GM21576 (cell line): ENCODE measurements at regions not wholly inside any gene's neighbourhood (a gene's known extent, or its start where the extent isn't known, plus 50 kb on each side); places are given as distances from the start of the nearest gene placed in this dataset.
"Not testable (repeated sequence)": the region's sequence is repeated elsewhere in the genome, so short reads cannot be mapped to it uniquely, and the experiment has no call there.

Source experiments
- ATAC-seq: cut with Tn5 transposase; IDR thresholded peaks from one replicate; pipeline ENCODE4 v1.9.1; 2021; ENCODE audit warnings: mild to moderate bottlenecking, moderate library complexity; ENCODE audit not compliant: unreplicated experiment

DNA sequence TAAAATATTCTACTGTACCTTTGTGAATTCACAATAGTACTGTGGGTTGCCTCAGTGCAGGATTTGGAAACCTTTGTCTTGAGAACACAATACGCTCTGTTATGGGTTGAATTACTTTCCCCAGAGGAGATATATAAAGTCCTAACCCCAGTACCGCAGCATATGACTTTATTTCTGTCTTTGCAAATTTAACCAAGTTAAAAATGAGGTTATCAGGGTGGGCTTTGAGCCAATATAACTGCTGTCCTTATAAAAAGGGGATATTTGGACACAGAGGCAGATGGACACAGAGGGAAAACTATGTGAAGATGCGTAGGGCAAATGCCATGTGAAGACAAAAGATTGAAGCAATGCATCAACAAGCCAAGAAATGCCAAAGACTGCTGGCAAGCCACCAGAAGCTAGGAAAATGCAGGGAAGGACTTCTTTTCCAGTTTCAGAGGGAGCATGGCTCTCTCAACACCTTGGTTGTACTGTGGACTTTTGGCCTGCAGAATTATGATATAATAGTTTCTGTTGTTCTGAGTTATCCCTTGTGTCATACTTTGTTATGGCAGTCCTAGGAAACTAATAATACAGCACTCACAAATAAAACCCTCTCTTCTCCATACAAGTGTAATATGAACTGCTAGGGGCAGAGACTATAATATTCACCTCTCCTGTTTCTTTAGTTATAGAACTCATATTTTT, 292.6 kb upstream of the SPTLC3 start:
- ATAC-seq = no peak

DNA sequence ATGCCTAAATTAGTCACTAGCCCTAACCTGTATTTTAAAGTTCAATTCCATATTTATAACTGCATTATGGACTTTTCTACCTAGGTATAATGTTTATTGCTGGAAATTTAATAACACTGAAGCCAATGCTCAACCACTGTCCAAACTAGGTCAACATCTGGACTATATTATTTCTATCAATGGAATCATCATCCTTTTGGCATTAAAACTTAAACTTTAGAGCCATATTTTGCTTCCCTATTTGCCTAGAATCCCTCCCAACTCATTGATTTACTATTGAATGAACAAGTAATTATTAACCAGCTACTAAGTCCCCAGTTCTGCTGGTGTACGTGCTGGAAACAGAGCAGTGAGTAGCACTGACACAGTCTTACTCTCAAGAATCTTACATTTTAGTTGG, 291.7 kb upstream of the SPTLC3 start:
- no peak for ATAC-seq

DNA sequence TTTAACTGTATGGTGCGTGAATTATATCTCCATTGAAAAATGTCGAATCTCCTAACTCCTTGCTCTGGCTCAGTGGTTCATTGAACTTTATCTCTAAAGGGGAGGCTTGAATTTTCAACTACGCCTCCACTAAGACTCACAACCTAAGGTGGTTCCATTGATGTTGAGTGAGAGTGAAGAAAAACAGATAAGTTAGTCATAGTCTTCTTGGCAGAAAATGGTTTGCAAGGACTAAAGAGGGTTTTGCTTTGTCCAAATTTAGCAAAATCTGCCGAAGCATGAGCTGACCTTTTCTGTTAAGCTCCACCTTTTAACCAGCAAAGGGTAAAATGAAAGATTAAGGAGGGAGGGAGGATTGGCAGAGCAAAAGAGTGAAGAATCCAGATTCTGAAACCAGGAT, 290.2 kb upstream of the SPTLC3 start:
- no peak for ATAC-seq

DNA sequence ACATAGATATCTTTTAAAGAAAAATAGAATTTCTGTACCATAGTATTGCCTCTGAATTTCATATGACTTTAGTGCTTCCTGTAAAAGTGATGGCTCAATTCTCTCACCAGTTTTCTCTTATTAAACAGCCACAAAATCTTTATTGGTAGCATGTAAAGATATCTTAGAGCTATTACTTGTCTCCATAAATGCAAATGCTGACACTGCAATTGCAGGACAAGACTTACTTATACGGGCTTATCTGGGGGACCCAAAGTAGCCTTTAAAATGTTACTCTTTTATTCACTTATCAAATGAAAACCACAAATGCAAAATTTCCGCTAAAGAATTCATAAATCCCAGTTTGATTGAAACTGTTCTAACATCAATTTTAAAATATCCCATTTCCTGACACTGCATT, 287.1 kb upstream of the SPTLC3 start:
- no peak for ATAC-seq

DNA sequence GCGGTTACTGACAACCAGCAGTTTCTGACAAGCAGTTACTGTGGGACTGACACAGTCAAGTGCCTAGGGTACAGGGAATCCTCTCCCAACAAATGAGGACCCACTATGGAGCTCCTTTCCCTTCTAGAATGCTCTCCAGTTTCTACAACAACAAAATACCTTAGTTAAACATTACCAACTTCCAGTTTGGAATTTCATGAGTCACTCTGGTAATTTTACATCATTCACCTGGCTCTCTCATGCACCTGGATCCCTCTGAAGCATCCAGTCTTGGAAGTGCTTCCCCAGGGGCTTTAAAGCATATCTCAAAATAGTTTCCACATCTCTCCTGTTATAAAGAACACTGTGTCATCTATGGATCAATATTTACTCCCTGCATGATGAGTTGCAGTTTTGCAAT, 286.7 kb upstream of the SPTLC3 start:
- ATAC-seq = no peak

- no peak for ATAC-seq
These were observed 285.0 kb upstream of the SPTLC3 start for GRCh38 chr20:12723811-12724210.

GRCh38 chr20:12728782-12729181, 280.0 kb upstream of the SPTLC3 start:
- ATAC-seq = no peak

GRCh38 chr20:12729326-12729725, 279.4 kb upstream of the SPTLC3 start:
- ATAC-seq = no peak

DNA sequence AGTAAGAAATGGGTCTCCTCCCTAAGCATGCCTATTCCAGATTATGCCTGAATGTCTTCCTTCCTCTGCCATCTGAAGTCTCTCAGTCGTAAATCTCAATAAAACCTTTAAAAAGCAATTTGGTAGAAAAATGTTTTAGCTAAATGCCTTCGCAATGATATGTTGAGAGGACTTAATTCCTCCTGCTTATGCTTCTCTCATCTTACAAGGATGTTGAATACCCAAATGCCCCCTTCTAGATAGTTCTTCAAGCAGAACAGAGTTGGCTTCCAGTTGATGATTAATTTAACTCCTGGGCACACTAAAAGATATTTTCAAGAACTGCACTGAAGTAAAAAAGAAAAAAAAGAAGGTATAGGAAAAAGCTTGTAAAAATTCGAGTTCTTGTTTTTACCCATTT, 275.0 kb upstream of the SPTLC3 start:
- ATAC-seq = no peak

DNA sequence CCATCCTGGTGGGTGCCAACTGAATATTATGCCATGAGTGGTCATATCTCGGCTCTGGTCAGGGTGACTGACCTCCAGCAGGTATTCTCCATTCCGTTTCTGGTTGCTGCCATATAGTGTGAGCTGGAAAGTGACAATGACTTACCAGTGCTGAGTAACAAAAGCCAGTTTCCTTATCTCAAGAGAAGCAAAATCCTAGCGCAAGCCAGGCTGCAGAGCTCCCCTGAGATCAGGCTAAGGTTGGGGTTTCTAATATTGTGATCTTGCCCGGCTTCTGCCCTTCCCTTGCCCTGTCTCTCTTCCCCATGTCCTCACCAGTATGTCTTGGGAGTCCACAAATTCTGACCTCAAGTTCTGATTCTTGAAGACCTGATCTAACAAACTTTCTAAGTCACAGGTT, 271.3 kb upstream of the SPTLC3 start:
- ATAC-seq = no peak

DNA sequence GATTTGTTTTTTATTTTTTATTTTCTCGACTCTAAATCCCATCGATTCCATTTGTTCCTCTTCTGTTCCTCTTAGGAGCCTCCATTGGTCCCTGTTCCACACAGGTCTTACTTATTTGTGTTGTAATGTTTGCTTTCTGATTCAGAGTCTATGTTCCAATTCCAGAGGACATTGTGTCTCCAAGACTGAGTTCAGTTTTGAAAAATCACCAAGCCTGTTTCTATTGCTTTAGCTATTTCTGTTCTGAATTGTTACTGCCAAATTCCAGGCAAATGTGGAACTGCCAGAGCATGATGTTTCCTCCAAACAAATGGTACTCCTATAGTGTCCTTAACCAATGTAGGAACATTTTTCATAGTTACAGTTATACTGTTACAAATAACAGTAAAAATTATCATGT, 270.9 kb upstream of the SPTLC3 start:
- no peak for ATAC-seq

DNA sequence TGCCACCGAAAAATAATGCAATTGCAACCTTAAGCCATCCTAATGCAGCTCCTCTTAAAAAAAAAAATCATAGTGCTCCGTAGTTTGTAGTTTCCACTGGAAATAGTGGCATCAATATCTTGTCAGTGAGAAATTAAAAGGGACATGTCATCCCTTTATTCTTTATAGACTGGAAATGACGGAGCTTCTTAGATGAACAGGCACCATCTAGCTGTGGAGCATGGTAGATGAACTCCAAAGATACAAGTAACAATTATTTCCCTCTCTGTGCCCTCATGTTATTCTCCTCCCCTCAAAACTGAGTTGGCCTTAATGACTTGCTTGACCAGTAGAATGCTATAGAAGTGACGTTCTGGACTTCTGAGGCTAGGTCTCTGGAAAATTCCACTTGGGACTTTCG, 268.1 kb upstream of the SPTLC3 start:
- ATAC-seq = no peak

DNA sequence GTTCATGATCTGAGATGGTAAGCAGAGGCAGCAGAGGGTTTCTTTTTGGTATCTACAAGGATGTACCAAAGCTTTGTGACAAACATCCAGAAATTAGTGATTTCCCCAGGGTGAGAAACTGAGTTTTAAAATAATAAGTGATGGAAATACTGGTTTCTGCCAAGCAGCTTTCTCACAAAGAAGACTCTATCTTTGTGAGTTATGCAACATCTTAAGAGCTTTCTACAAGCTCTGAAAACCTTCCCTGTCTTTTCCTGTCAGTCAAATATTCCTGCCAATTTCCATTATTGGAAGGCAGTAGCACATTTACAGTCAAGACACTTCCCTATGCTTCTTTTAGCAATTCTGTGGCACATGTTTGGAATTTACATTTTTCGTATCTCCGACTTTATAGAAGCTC, 264.7 kb upstream of the SPTLC3 start:
- ATAC-seq = no peak

DNA sequence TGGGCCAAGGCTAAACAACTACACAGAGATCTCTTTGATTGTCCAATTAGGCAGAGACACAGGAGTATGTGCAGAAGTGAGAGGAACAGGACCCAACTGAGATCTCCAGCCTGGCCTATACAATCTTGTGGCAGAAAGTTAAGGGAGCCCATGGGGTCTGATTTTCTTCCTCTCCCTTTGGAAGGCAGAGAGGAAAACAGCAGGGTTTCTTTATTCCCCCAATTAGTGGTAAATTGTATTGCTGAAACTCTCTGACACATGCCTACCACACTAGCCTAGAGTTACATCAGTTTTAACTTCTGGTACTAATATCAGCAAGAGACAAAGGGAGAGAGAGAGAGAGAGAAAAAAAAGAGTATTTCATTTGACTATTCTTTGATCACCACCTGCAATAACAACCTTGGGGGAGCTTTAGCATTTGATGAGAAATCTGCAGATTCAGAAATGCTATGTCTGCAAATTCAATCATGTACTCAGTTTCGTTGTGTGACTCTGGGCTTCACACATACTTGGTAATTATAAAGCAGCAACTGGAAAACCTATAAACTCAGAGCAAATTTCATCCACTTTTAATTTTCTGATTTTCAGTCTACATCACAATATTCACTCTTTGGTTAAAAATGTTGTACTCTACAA, 260.3 kb upstream of the SPTLC3 start:
- no peak for ATAC-seq

GRCh38 chr20:12750221-12750620, 258.6 kb upstream of the SPTLC3 start:
- no peak for ATAC-seq

- ATAC-seq = not testable (repeated sequence)
These were observed 255.7 kb upstream of the SPTLC3 start for GRCh38 chr20:12752900-12753693.

DNA sequence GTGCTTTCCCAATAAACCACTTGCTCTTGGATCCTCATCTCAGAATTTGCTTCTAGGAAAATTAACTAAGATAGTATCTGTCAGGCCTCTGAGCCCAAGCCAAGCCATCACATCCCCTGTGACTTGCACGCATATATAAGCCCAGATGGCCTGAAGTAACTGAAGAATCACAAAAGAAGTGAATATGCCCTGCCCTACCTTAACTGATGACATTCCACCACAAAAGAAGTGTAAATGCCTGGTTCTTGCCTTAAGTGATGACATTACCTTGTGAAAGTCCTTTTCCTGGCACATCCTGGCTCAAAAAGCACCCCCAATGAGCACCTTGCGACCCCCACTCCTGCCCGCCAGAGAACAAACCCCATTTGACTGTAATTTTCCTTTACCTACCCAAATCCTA, 255.0 kb upstream of the SPTLC3 start:
- ATAC-seq = not testable (repeated sequence)

DNA sequence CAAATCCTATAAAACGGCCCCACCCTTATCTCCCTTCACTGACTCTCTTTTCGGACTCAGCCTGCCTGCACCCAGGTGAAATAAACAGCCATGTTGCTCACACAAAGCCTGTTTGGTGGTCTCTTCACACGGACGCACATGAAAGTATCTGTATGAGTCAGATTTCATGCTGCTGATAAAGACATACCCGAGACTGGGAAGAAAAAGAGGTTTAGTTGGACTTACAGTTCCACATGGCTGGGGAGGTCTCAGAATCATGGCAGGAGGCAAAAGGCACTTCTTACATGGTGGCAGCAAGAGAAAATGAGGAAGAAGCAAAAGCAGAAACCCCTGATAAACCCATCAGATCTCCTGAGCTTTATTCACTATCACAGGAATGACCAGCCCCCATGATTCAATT, 249.3 kb upstream of the SPTLC3 start:
- ATAC-seq = not testable (repeated sequence)

GRCh38 chr20:12762725-12763124, 246.0 kb upstream of the SPTLC3 start:
- no peak for ATAC-seq

- no peak for ATAC-seq
These were observed 245.4 kb upstream of the SPTLC3 start for GRCh38 chr20:12763406-12763805.

GRCh38 chr20:12764053-12764452, 244.7 kb upstream of the SPTLC3 start:
- ATAC-seq = no peak

DNA sequence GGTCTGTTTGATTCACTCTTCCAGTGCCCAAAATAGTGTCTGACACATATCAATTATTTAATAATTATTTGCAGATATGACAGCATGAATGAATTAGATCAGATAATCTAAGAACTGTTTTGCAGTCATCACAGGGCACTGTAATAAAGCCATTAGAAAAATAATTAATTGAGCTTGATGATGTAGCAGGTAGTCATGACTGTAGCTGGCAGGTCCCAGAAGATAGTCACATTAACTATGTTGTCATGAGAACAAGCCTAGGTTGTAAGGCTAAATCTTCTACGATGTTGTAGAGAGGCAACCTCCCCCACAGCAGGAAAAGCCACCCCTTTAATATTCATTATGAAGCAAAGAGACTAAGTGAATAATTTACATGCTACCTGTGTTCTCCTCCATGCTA, 243.9 kb upstream of the SPTLC3 start:
- no peak for ATAC-seq
